Adrenal gland (tissue), 9 donors: ENCODE measurements at regions not wholly inside any gene's neighbourhood (a gene's known extent, or its start where the extent isn't known, plus 50 kb on each side); places are given as distances from the start of the nearest gene placed in this dataset.

Experiments
- DNase-seq, 7 donors: peaks; one replicate each; pipeline ENCODE4 v3.0.0-alpha.2; 2019 to 2020
- H3K27ac ChIP-seq, 5 donors: fragments of 200-600 bp; sonication (generic) in 4 of 5; 1 replicate in 3 of 5; 2 replicates in 2 of 5; pipeline versions ENCODE4 v1.5.1 to v1.8.0; 2016 to 2020; ENCODE audit warnings: mild to moderate bottlenecking in 1 of 5
- H3K27me3 ChIP-seq: fragments of 200-600 bp; 2 replicates; pipeline ENCODE4 v1.8.0; 2021
- H3K36me3 ChIP-seq, 2 donors: fragments of 200-600 bp; replicated peaks in 1 of 2; 1 replicate in 1 of 2; 2 replicates in 1 of 2; pipeline versions ENCODE4 v1.5.1 to v1.8.0; 2018 to 2022
- H3K4me1 ChIP-seq, 2 donors: fragments of 200-600 bp; replicated peaks in 1 of 2; 1 replicate in 1 of 2; 2 replicates in 1 of 2; pipeline versions ENCODE4 v1.5.1 to v1.8.0; 2018 to 2021
- H3K4me3 ChIP-seq, 4 donors: fragments of 200-600 bp; sonication (generic) in 3 of 4; one replicate each; pipeline ENCODE4 v1.5.1; 2016 to 2018
- H3K9me3 ChIP-seq, 3 donors: fragments of 200-600 bp; sonication (generic) in 1 of 3; replicated peaks in 1 of 3; 1 replicate in 2 of 3; 2 replicates in 1 of 3; pipeline versions ENCODE4 v1.5.1 to v1.8.0; 2016 to 2021
- CTCF ChIP-seq, 6 experiments: fragments of 450-650 bp in 4 of 6; fragments of 200-600 bp in 2 of 6; sonication (generic) in 1 of 6; IDR thresholded peaks; 1 replicate in 5 of 6; 2 replicates in 1 of 6; pipeline versions ENCODE4 v1.5.1 to v1.8.0; 2016 to 2021; ENCODE audit warnings: antibody characterized with exemption in 6 of 6, mild to moderate bottlenecking in 2 of 6, moderate library complexity in 1 of 6
- POLR2A ChIP-seq, 2 donors: fragments of 450-650 bp; IDR thresholded peaks; one replicate each; pipeline ENCODE4 v1.6.1; 2017; ENCODE audit warnings: antibody characterized with exemption in 2 of 2, mild to moderate bottlenecking in 2 of 2, moderate library complexity in 1 of 2
- WGBS, 4 donors: extraction: QIAGEN DNeasy Blood & Tissue Kit in 2 of 4; methylation state at CpG; one replicate each; pipeline versions ENCODE4 v1.1.5 to v1.1.7; 2013 to 2017; 5-methylcytosine and 5-hydroxymethylcytosine counted together
- intact Hi-C, 2 donors: fragments of 100-400 bp; cut with DNase I; formaldehyde crosslinking; loops; one replicate each; pipeline versions ENCODE4 v1.14.1 to v1.15.0; 2022 to 2023
- donor health status: healthy with polysubstance abuse.
- donor health status: Bipolar disorder and iron deficiency.
- donor health status: DM: yes; HTN: yes; CAD: no.
- donor health status: DM: no; HTN: no; CAD: no.
- donor health status: DM: no; HTN: no; CAD: no.

GRCh38 chrX:78456909-78457308 is 129.5 kb upstream of the CYSLTR1 start:
- Histone ChIP-seq H3K9me3 (no peaks in the 10 kb centered on the region), H3K27me3 (peaks cover 5% of the 10 kb centered on the region), H3K36me3 (no peaks in the 10 kb centered on the region), H3K4me1 (no peaks in the 10 kb centered on the region), H3K27ac (no peak overlapping the region), H3K4me3 (no peak overlapping the region)
- intact Hi-C loops: no loop called here
- WGBS, 4 donors: 79 to 89% (median 82%) methylated on average over 1 of the region's 1 CpG
- DNase-seq: no peak
- TF ChIP-seq CTCF (IDR thresholded peaks at IDR 0.05): no peak
- TF ChIP-seq POLR2A (IDR thresholded peaks at IDR 0.05): no peak

GRCh38 chrX:78455901-78456300 is 128.5 kb upstream of the CYSLTR1 start:
- 68 to 92% (median 71%) methylated on average over 4 of the region's 4 CpGs for WGBS, 4 donors
- no peak for DNase-seq
- H3K9me3 ChIP-seq: no peaks in the 10 kb centered on the region
- no peaks in the 10 kb centered on the region for H3K4me1 ChIP-seq
- H3K27ac ChIP-seq: no peak overlapping the region
- no peak overlapping the region for H3K4me3 ChIP-seq
- intact Hi-C loops: no loop called here
- peaks cover 5% of the 10 kb centered on the region for H3K27me3 ChIP-seq
- H3K36me3 ChIP-seq: no peaks in the 10 kb centered on the region
- TF ChIP-seq CTCF (IDR thresholded peaks at IDR 0.05) (no peak), POLR2A (IDR thresholded peaks at IDR 0.05) (no peak)

- no peak overlapping the region for H3K27ac ChIP-seq
- intact Hi-C loops: no loop called here
- DNase-seq: no peak
Measured at GRCh38 chrX:78452356-78452755, 124.9 kb upstream of the CYSLTR1 start.

GRCh38 chrX:78437621-78438020 is 110.2 kb upstream of the CYSLTR1 start:
- Histone ChIP-seq H3K27me3 (no peaks in the 10 kb centered on the region), H3K36me3 (no peaks in the 10 kb centered on the region), H3K4me3 (no peak overlapping the region), H3K9me3 (no peaks in the 10 kb centered on the region), H3K4me1 (no peaks in the 10 kb centered on the region), H3K27ac (no peak overlapping the region)
- intact Hi-C loops: no loop called here
- 43 to 70% (median 55%) methylated on average over 2 of the region's 2 CpGs for WGBS, 4 donors
- DNase-seq: no peak
- no peak for TF ChIP-seq CTCF (IDR thresholded peaks at IDR 0.05)
- no peak for TF ChIP-seq POLR2A (IDR thresholded peaks at IDR 0.05)

More at GRCh38 chrX:78452356-78452755, 124.9 kb upstream of the CYSLTR1 start:
- TF ChIP-seq POLR2A (IDR thresholded peaks at IDR 0.05) (no peak), CTCF (IDR thresholded peaks at IDR 0.05) (no peak)
- Histone ChIP-seq H3K27me3 (peaks cover 9% of the 10 kb centered on the region), H3K4me1 (no peaks in the 10 kb centered on the region), H3K9me3 (no peaks in the 10 kb centered on the region), H3K36me3 (no peaks in the 10 kb centered on the region), H3K4me3 (no peak overlapping the region)
